GM12878 (cell line): ENCODE measurements at regions not wholly inside any gene's neighbourhood (a gene's known extent, or its start where the extent isn't known, plus 50 kb on each side); places are given as distances from the start of the nearest gene placed in this dataset.

Source experiments
- BHLHE40 ChIP-seq, 2 experiments: fragments of 450-650 bp in 1 of 2; IDR thresholded peaks; 2 replicates each; pipeline ENCODE4 v1.6.1; 2011 to 2017; ENCODE audit warnings: low read depth in 2 of 2, borderline replicate concordance in 1 of 2, improper control_type of control experiment in 1 of 2, low read length in 1 of 2, mild to moderate bottlenecking in 1 of 2
- CTCF ChIP-seq, 3 experiments: IDR thresholded peaks in 2 of 3; conservative IDR thresholded peaks in 1 of 3; 2 replicates each; pipeline ENCODE4 v1.5.1; 2011; ENCODE audit warnings: low read depth in 3 of 3, low read length in 3 of 3, mild to moderate bottlenecking in 3 of 3, control low read depth in 2 of 3, moderate library complexity in 2 of 3, inconsistent platforms in 1 of 3, mixed read lengths in 1 of 3; ENCODE audit not compliant: control insufficient read depth in 2 of 3, insufficient read depth in 1 of 3; ENCODE audit errors: extremely low read depth in 1 of 3
- EZH2 ChIP-seq: IDR thresholded peaks from 2 replicates; pipeline ENCODE4 v1.6.1; 2012; ENCODE audit warnings: low read depth, mild to moderate bottlenecking, control low read depth, inconsistent platforms, low read length, borderline replicate concordance; ENCODE audit not compliant: control insufficient read depth
- FOS ChIP-seq: IDR thresholded peaks from 3 replicates; pipeline ENCODE4 v1.6.1; 2011; ENCODE audit warnings: borderline replicate concordance; ENCODE audit not compliant: insufficient read length; ENCODE audit errors: extremely low read depth
- MXI1 ChIP-seq: fragments of 150-350 bp; IDR thresholded peaks from 2 replicates; pipeline ENCODE4 v1.6.1; 2011; ENCODE audit warnings: low read depth, mild to moderate bottlenecking, inconsistent platforms, low read length, improper control_type of control experiment
- NRF1 ChIP-seq: conservative IDR thresholded peaks from 2 replicates; pipeline ENCODE4 v1.6.1; 2011; ENCODE audit warnings: mild to moderate bottlenecking, low read depth, low read length, improper control_type of control experiment
- POLR2A ChIP-seq: IDR thresholded peaks from 2 replicates; pipeline ENCODE4 v1.6.1; 2011; ENCODE audit warnings: low read depth, mild to moderate bottlenecking, low read length
- RAD21 ChIP-seq: IDR thresholded peaks from 2 replicates; pipeline ENCODE4 v1.6.1; 2011; ENCODE audit warnings: mild to moderate bottlenecking, low read depth, low read length, moderate library complexity; ENCODE audit not compliant: insufficient read depth
- RAD51 ChIP-seq: fragments of 450-650 bp; IDR thresholded peaks from 2 replicates; pipeline ENCODE4 v1.6.1; 2016; ENCODE audit warnings: moderate library complexity, mild to moderate bottlenecking, inconsistent platforms
- SMARCA5 ChIP-seq: fragments of 450-650 bp; IDR thresholded peaks from 2 replicates; pipeline ENCODE4 v1.6.1; 2017; ENCODE audit warnings: mild to moderate bottlenecking
- USF2 ChIP-seq: IDR thresholded peaks from 2 replicates; pipeline ENCODE4 v1.6.1; 2011; ENCODE audit warnings: low read depth, low read length, improper control_type of control experiment, borderline replicate concordance
- YY1 ChIP-seq: IDR thresholded peaks from 2 replicates; pipeline ENCODE4 v1.6.1; 2011; ENCODE audit warnings: low read depth, mild to moderate bottlenecking, low read length
- TF ChIP-seq, protein P1 (sequence below): fragments of 450-650 bp; IDR thresholded peaks from 2 replicates; pipeline ENCODE4 v1.6.1; 2016; ENCODE audit warnings: mild to moderate bottlenecking

GRCh38 chr10:132483394-132483793 lies 54.2 kb upstream of the INPP5A start:
- TF ChIP-seq NRF1, result no peak
- no peak for TF ChIP-seq YY1
- TF ChIP-seq POLR2A, result no peak
- no peak for TF ChIP-seq CTCF (IDR thresholded peaks at IDR 0.05 in 2 of 3, conservative IDR thresholded peaks at IDR 0.05 in 1 of 3; ENCODE audit: control insufficient read depth in 2 of 3, extremely low read depth in 1 of 3, insufficient read depth in 1 of 3, low read depth in 3 of 3, low read length in 3 of 3)
- TF ChIP-seq, protein P1, sequence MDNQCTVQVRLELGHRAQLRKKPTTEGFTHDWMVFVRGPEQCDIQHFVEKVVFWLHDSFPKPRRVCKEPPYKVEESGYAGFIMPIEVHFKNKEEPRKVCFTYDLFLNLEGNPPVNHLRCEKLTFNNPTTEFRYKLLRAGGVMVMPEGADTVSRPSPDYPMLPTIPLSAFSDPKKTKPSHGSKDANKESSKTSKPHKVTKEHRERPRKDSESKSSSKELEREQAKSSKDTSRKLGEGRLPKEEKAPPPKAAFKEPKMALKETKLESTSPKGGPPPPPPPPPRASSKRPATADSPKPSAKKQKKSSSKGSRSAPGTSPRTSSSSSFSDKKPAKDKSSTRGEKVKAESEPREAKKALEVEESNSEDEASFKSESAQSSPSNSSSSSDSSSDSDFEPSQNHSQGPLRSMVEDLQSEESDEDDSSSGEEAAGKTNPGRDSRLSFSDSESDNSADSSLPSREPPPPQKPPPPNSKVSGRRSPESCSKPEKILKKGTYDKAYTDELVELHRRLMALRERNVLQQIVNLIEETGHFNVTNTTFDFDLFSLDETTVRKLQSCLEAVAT, result no peak
- no peak for TF ChIP-seq EZH2
- no peak for TF ChIP-seq RAD51
- no peak for TF ChIP-seq RAD21
- TF ChIP-seq FOS, result no peak
- no peak for TF ChIP-seq SMARCA5
- no peak for TF ChIP-seq BHLHE40 (IDR thresholded peaks at IDR 0.05; ENCODE audit: borderline replicate concordance in 1 of 2, low read depth in 2 of 2, low read length in 1 of 2)
- TF ChIP-seq MXI1, result no peak
- no peak for TF ChIP-seq USF2
